ENCODE measurements at regions not wholly inside any gene's neighbourhood (a gene's known extent, or its start where the extent isn't known, plus 50 kb on each side); places are given as distances from the start of the nearest gene placed in this dataset.

DNA sequence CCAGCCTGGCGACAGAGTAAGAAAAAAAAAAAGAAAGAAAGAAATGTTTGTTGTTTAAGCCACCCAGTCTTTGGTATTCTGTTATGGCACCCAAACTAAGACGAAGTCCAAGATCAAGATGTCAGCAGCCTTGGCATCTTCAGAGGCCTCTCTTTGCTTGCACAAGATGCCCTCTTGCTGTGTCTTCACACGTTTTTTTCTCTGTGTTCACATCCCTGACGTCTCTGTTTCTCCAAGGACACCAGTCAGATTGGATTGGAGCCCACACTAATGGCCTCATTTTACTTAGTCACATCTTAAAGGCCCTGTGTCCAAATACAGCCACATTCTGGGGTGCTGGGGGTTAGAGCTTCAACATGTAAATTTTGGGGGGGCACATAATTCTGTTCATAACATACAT lies 380.9 kb downstream of the GJA1 start:
- H3K4me1 ChIP-seq = no peaks in the 10 kb centered on the region
- no peaks in the 10 kb centered on the region for H3K36me3 ChIP-seq
- TF ChIP-seq CTCF (IDR thresholded peaks at IDR 0.05; ENCODE audit: low read depth, low read length) = no peak
- no peak overlapping the region for H3K4me3 ChIP-seq (ENCODE audit: low read depth, low read length)
- H3K27me3 ChIP-seq = no peaks in the 10 kb centered on the region
- no peak for DNase-seq
- H3K9me3 ChIP-seq = no peaks in the 10 kb centered on the region

- TF ChIP-seq CTCF (IDR thresholded peaks at IDR 0.05; ENCODE audit: low read depth, low read length) = no peak
These were observed 381.6 kb downstream of the GJA1 start for GRCh38 chr6:121816906-121817540.

DNA sequence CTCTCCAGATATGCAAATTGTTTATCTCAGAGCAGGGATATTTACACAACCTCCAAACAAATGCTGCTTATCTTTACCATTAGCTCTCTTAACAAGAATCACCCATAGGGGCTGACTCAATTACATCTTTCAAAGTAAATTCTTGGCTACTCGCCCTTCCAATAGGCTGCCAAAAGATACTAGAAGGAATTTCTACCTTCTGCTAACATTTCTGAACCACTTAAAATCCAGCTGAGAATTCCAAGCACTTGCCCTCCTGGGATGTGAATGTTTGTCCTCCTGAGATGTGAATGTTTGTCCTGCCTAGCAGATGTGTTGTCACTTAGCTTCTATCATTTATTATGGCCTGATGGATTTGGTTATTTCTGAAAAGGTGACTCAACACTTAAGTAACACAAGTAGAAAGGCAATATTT lies 388.0 kb downstream of the GJA1 start:
- Histone ChIP-seq H3K27me3 (no peaks in the 10 kb centered on the region), H3K4me1 (no peaks in the 10 kb centered on the region), H3K36me3 (no peaks in the 10 kb centered on the region), H3K9me3 (no peaks in the 10 kb centered on the region), H3K4me3 (ENCODE audit: low read depth, low read length) (no peak overlapping the region)
- no peak for TF ChIP-seq CTCF (IDR thresholded peaks at IDR 0.05; ENCODE audit: low read depth, low read length)
- DNase-seq = no peak

More at GRCh38 chr6:121816906-121817540, 381.6 kb downstream of the GJA1 start:
- H3K9me3 ChIP-seq = no peaks in the 10 kb centered on the region
- H3K4me1 ChIP-seq = no peaks in the 10 kb centered on the region
- no peaks in the 10 kb centered on the region for H3K36me3 ChIP-seq
- H3K27me3 ChIP-seq = no peaks in the 10 kb centered on the region
- no peak overlapping the region for H3K4me3 ChIP-seq (ENCODE audit: low read depth, low read length)
- DNase-seq = no peak

GRCh38 chr6:121826156-121826810 lies 390.8 kb downstream of the GJA1 start:
- H3K4me1 ChIP-seq = no peaks in the 10 kb centered on the region
- no peak for TF ChIP-seq CTCF (IDR thresholded peaks at IDR 0.05; ENCODE audit: low read depth, low read length)
- no peaks in the 10 kb centered on the region for H3K27me3 ChIP-seq
- no peaks in the 10 kb centered on the region for H3K9me3 ChIP-seq
- no peak overlapping the region for H3K4me3 ChIP-seq (ENCODE audit: low read depth, low read length)
- DNase-seq = no peak
- no peaks in the 10 kb centered on the region for H3K36me3 ChIP-seq

GRCh38 chr6:121828146-121828886 lies 392.9 kb downstream of the GJA1 start:
- no peak overlapping the region for H3K4me3 ChIP-seq (ENCODE audit: low read depth, low read length)
- H3K4me1 ChIP-seq = no peaks in the 10 kb centered on the region
- H3K36me3 ChIP-seq = no peaks in the 10 kb centered on the region
- H3K9me3 ChIP-seq = no peaks in the 10 kb centered on the region
- no peak for TF ChIP-seq CTCF (IDR thresholded peaks at IDR 0.05; ENCODE audit: low read depth, low read length)
- no peak for DNase-seq
- no peaks in the 10 kb centered on the region for H3K27me3 ChIP-seq

GRCh38 chr6:121830736-121831135 lies 395.3 kb downstream of the GJA1 start:
- no peak for DNase-seq
- no peak overlapping the region for H3K4me3 ChIP-seq (ENCODE audit: low read depth, low read length)
- H3K4me1 ChIP-seq = no peaks in the 10 kb centered on the region
- H3K36me3 ChIP-seq = no peaks in the 10 kb centered on the region
- no peak for TF ChIP-seq CTCF (IDR thresholded peaks at IDR 0.05; ENCODE audit: low read depth, low read length)
- H3K9me3 ChIP-seq = no peaks in the 10 kb centered on the region
- no peaks in the 10 kb centered on the region for H3K27me3 ChIP-seq

Data from BE2C (cell line).